NCI-H2196 treated with DMSO at 0.1 percent for 48 hours (cell line): ENCODE measurements at regions not wholly inside any gene's neighbourhood (a gene's known extent, or its start where the extent isn't known, plus 50 kb on each side); places are given as distances from the start of the nearest gene placed in this dataset.

Source experiments
- DNase-seq: peaks from one replicate; lab custom pipeline; 2025; ENCODE audit not compliant: unreplicated experiment; lab: John Stamatoyannopoulos, UW

- DNase-seq, result no peak
These were observed 494.7 kb upstream of the SETBP1 start for GRCh38 chr18:44186001-44186400.

DNA sequence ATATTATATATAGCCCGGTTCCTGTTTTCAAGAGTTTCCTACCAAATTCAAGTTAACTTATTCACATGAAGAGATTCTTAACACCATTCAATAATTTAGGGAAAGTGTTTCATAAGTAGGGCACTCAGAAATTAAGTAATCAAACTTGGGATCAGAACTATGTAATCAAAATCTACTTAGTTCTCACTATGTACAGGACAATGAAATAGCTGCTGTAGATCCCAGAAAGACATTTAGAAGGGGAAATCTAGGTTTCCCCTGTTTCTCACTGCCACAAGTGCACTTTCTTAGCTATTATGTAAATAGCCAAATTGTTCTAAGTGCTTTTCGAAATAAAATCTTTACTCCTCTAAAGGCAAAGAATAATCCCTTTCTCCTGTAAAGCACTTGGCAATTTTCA, 493.6 kb upstream of the SETBP1 start:
- no peak for DNase-seq

DNA sequence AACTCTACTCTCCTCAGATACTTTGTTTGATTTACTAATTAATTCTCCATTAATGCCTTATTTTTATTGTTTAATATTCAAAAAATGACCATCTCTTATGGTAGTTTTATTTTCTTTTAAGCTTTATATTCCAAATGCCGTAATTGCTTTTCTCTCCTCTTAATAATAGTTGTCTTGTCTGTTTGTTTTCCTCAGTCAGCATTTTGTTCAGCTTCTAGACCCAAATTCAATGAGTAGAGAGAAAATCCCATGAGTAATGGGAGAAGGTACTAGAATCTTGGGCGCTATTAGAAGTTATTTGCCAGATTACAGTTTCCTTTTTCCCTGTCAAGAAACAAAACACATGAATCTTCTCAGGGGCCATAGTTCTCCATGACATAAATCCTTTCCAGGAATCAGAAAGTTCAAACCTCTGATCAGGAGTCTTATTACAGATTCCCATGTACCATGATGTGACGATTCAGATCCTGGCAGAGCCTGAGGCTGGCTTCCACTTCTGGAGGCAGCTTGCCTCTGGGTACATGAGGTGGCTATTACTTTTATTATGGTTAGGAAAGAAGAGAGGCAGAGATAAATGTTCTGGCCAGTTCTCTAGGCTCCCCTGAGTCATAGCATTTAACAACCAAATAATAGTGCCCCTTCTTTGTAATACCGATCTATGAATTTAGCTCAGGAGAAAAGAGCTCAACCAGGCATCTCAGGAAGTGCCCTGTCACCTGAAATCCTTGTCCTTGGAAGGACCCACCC, 485.1 kb upstream of the SETBP1 start:
- no peak for DNase-seq

- no peak for DNase-seq
These were observed 482.7 kb upstream of the SETBP1 start for GRCh38 chr18:44197832-44198611.

GRCh38 chr18:44198612-44199284, 481.9 kb upstream of the SETBP1 start:
- DNase-seq, result no peak

GRCh38 chr18:44213293-44213692, 467.4 kb upstream of the SETBP1 start:
- DNase-seq, result no peak

DNA sequence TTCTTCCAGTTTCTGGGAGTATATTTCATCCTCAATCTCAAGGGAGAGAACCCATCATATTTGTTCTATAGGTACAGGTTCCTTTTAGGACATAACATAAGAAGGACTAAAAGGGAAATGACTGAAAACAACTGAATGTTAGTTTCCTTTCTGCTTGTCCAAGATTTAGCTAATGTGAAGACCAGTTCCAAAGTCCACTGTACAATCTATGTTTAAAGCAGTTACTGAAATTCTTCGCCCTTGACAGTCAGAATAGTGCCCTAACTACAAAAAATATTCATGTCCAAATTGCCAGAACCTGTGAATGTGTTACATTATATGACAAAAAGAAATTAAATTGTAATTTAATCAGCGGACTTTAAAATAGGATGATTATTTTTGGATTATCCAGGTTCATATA, 466.3 kb upstream of the SETBP1 start:
- DNase-seq, result no peak

DNA sequence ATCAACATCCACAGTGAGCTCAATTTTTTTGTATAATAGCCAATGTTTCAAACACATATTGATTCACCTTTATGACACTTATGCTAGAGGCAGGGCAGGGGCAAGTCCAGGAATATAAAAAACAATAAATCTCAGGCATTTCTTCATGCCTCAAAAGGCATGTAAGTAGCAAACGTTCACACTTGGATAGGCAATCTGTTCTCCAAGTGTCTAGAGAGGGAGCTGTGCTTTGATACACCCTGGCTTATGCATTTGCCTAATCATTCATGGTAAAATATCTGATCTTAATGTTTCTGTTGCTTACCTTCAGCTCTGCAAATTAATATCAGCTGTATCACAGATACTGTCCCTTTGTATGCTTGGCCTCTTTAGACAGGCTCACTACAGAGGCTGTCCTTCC, 464.5 kb upstream of the SETBP1 start:
- no peak for DNase-seq

- DNase-seq, result no peak
These were observed 453.2 kb upstream of the SETBP1 start for GRCh38 chr18:44227501-44227900.

GRCh38 chr18:44229693-44230108, 451.0 kb upstream of the SETBP1 start:
- DNase-seq, result no peak

DNA sequence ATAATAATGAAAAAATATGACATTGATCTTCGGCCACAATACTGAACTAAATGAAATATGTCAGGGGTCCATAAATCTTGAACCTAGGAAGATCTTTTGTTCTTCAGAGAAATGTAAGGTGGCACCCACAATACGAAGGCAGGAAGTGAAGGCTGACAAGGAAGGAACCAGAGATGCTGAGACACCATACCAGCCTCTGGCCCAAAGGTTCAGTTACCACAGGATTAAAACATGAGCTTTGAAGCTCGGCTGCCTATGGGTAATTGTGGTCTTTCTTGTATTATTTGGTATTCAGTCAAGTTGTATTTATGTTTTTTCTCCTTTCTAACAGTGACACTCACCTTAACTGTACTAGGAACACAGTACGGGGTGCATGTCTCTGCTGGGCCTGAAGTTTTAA, 448.8 kb upstream of the SETBP1 start:
- DNase-seq, result no peak

GRCh38 chr18:44232500-44232899, 448.2 kb upstream of the SETBP1 start:
- DNase-seq, result no peak

DNA sequence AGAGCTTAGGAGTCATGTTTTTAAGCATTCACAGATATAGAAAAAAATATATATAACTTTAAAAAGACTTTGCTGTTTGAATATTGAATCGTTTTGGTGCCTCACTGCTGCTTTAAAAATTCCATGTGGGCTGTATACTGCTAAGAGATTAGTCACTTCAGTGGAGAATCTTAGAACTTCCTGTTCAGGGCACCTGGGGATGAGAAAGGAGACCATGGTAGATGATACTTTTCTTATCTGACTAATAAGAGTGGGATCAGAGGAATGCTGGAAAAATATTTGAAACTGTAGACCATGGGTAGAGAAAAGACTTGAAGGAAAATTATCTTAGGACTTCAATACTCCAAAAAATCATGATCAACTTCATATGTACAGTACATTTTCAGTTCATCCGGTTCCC, 442.2 kb upstream of the SETBP1 start:
- no peak for DNase-seq

- DNase-seq, result no peak
These were observed 441.8 kb upstream of the SETBP1 start for GRCh38 chr18:44238911-44239310.

- no peak for DNase-seq
These were observed 439.7 kb upstream of the SETBP1 start for GRCh38 chr18:44241020-44241419.

DNA sequence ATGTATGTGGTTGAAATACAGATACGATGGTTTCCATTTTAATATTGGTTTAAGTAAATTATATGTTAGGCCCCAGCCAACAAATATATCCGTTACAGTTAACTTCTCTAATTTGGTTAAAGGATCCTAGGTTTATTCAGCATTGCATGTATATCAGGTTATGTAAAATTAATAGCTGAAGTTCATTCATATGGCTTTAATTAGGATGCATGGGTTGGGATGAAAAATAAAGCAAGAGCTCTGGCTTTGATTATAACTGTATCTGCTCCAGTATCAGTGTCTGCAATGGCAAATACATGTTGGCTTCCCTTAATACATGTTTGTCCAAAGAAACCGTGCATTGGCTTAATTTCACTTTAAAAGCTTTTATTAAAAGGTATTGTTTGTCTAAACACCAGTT, 435.7 kb upstream of the SETBP1 start:
- DNase-seq, result no peak

- no peak for DNase-seq
These were observed 434.7 kb upstream of the SETBP1 start for GRCh38 chr18:44246001-44246400.

- no peak for DNase-seq
These were observed 422.6 kb upstream of the SETBP1 start for GRCh38 chr18:44258086-44258485.

- DNase-seq, result no peak
These were observed 422.1 kb upstream of the SETBP1 start for GRCh38 chr18:44258576-44258975.

DNA sequence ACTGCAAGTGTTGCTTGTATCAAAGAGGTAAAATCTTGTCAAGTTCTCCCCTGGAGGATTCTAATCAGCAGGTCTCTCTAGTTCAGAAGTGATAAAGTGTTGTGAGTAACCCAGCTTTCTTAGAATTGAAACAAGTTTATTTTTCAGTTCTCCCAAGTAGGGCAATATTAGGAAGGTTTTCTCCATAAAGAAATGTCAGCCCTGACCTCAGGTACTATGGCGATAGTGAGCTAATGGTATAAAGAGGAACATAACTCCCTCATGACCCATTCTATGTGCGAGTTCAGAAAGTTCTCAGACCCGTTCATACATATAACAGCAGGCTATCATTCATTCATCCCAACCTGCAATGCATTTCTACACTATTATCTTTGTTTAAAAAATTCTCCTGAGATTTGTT, 421.1 kb upstream of the SETBP1 start:
- no peak for DNase-seq

GRCh38 chr18:44265437-44265836, 415.3 kb upstream of the SETBP1 start:
- no peak for DNase-seq

- no peak for DNase-seq
These were observed 407.4 kb upstream of the SETBP1 start for GRCh38 chr18:44273298-44273697.
